GM18517 (cell line): ENCODE measurements at regions not wholly inside any gene's neighbourhood (a gene's known extent, or its start where the extent isn't known, plus 50 kb on each side); places are given as distances from the start of the nearest gene placed in this dataset.
"Not testable (repeated sequence)": the region's sequence is repeated elsewhere in the genome, so short reads cannot be mapped to it uniquely, and the experiment has no call there.

Experiments used
- ATAC-seq: cut with Tn5 transposase; IDR thresholded peaks from one replicate; pipeline ENCODE4 v1.9.1; 2021; ENCODE audit warnings: mild to moderate bottlenecking, moderate library complexity; ENCODE audit not compliant: unreplicated experiment

- ATAC-seq, result no peak
These were observed 419.2 kb downstream of the NR4A2 start for GRCh38 chr2:155913356-155913755.

- no peak for ATAC-seq
These were observed 424.0 kb downstream of the NR4A2 start for GRCh38 chr2:155908567-155908966.

GRCh38 chr2:155907211-155907610 lies 425.3 kb downstream of the NR4A2 start:
- ATAC-seq, result no peak

- no peak for ATAC-seq
These were observed 426.9 kb downstream of the NR4A2 start for GRCh38 chr2:155905657-155906056.

- ATAC-seq, result no peak
These were observed 427.8 kb downstream of the NR4A2 start for GRCh38 chr2:155904720-155905119.

GRCh38 chr2:155902635-155903034 lies 429.9 kb downstream of the NR4A2 start:
- no peak for ATAC-seq

- no peak for ATAC-seq
These were observed 437.5 kb downstream of the NR4A2 start for GRCh38 chr2:155895016-155895415.

- not testable (repeated sequence) for ATAC-seq
These were observed 452.1 kb downstream of the NR4A2 start for GRCh38 chr2:155880382-155880781.

- not testable (repeated sequence) for ATAC-seq
These were observed 452.6 kb downstream of the NR4A2 start for GRCh38 chr2:155879900-155880299.

- ATAC-seq, result no peak
These were observed 460.1 kb downstream of the NR4A2 start for GRCh38 chr2:155872396-155872795.

- ATAC-seq, result no peak
These were observed 460.6 kb downstream of the NR4A2 start for GRCh38 chr2:155871940-155872339.

- no peak for ATAC-seq
These were observed 465.0 kb downstream of the NR4A2 start for GRCh38 chr2:155867564-155867963.

GRCh38 chr2:155866477-155866876 lies 466.0 kb downstream of the NR4A2 start:
- no peak for ATAC-seq

GRCh38 chr2:155852156-155852555 lies 480.4 kb downstream of the NR4A2 start:
- no peak for ATAC-seq

GRCh38 chr2:155846259-155846658 lies 486.3 kb downstream of the NR4A2 start:
- ATAC-seq, result peak; percentile 52

- ATAC-seq, result no peak
These were observed 488.1 kb downstream of the NR4A2 start for GRCh38 chr2:155844461-155844860.

- ATAC-seq, result no peak
These were observed 490.4 kb downstream of the NR4A2 start for GRCh38 chr2:155842103-155842502.

GRCh38 chr2:155841442-155841841 lies 491.1 kb downstream of the NR4A2 start:
- ATAC-seq, result no peak

GRCh38 chr2:155840661-155841060 lies 491.9 kb downstream of the NR4A2 start:
- ATAC-seq, result no peak

- no peak for ATAC-seq
These were observed 492.5 kb downstream of the NR4A2 start for GRCh38 chr2:155839991-155840390.

GRCh38 chr2:155839436-155839835 lies 493.1 kb downstream of the NR4A2 start:
- ATAC-seq, result no peak

- no peak for ATAC-seq
These were observed 496.1 kb downstream of the NR4A2 start for GRCh38 chr2:155836439-155836838.

- ATAC-seq, result no peak
These were observed 501.5 kb downstream of the NR4A2 start for GRCh38 chr2:155830817-155831579.
